ENCODE measurements at regions not wholly inside any gene's neighbourhood (a gene's known extent, or its start where the extent isn't known, plus 50 kb on each side); places are given as distances from the start of the nearest gene placed in this dataset.

DNA sequence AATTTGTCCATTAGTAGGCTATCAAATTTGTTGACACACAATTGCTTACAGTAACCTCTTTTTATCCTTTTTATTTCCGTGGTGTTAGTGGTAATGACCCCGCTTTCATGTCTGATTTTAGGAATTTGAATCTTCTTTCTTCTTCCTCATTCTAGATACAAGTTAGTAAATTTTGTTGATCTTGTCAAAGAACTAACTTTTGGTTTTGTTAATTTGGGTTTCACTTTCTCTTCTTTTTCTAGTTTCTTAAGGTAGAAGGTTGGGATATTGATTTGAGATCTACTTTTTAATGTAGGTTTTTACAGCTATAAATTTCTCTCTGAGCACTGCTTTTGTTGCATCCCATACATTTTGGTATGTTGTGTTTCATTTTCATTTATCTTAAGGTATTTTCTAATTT is 53.3 kb upstream of the SLC7A1 start:
- H3K36me3 ChIP-seq (ENCODE audit: control insufficient read depth, insufficient read depth, low read length), result no peaks in the 10 kb centered on the region
- no peak overlapping the region for H3K27ac ChIP-seq
- H3K4me2 ChIP-seq (ENCODE audit: low read length), result no peak overlapping the region
- no peaks in the 10 kb centered on the region for H3K27me3 ChIP-seq (ENCODE audit: control insufficient read depth, insufficient read depth, low read length)
- no peak overlapping the region for H3K9ac ChIP-seq
- H3K9me3 ChIP-seq (ENCODE audit: control insufficient read depth, low read length), result no peaks in the 10 kb centered on the region
- no peaks in the 10 kb centered on the region for H3K4me1 ChIP-seq
- TF ChIP-seq, protein P1, sequence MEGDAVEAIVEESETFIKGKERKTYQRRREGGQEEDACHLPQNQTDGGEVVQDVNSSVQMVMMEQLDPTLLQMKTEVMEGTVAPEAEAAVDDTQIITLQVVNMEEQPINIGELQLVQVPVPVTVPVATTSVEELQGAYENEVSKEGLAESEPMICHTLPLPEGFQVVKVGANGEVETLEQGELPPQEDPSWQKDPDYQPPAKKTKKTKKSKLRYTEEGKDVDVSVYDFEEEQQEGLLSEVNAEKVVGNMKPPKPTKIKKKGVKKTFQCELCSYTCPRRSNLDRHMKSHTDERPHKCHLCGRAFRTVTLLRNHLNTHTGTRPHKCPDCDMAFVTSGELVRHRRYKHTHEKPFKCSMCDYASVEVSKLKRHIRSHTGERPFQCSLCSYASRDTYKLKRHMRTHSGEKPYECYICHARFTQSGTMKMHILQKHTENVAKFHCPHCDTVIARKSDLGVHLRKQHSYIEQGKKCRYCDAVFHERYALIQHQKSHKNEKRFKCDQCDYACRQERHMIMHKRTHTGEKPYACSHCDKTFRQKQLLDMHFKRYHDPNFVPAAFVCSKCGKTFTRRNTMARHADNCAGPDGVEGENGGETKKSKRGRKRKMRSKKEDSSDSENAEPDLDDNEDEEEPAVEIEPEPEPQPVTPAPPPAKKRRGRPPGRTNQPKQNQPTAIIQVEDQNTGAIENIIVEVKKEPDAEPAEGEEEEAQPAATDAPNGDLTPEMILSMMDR (IDR thresholded peaks at IDR 0.05), result no peak
- no peaks in the 10 kb centered on the region for H3K79me2 ChIP-seq
- H3K4me3 ChIP-seq (ENCODE audit: low read depth, low read length), result no peak overlapping the region
- no peak overlapping the region for H2AFZ ChIP-seq
